ENCODE measurements at regions not wholly inside any gene's neighbourhood (a gene's known extent, or its start where the extent isn't known, plus 50 kb on each side); places are given as distances from the start of the nearest gene placed in this dataset.
A peak's percentile ranks its signal among the peaks of the same experiment; 100 is the strongest.

- DNase-seq = peak in 1 of 3 experiments; percentile 31
These were observed 118.9 kb upstream of the NECTIN1 start for GRCh38 chr11:119847853-119848252.

- no peak for DNase-seq
These were observed 117.4 kb upstream of the NECTIN1 start for GRCh38 chr11:119846374-119846773.

- no peak for DNase-seq
These were observed 116.8 kb upstream of the NECTIN1 start for GRCh38 chr11:119845756-119846155.

- DNase-seq = no peak
These were observed 116.3 kb upstream of the NECTIN1 start for GRCh38 chr11:119845305-119845704.

GRCh38 chr11:119844808-119845207 lies 115.8 kb upstream of the NECTIN1 start:
- DNase-seq = no peak

GRCh38 chr11:119843877-119844276 lies 114.9 kb upstream of the NECTIN1 start:
- peak in 1 of 3 experiments; percentile 23 for DNase-seq

GRCh38 chr11:119842731-119843130 lies 113.7 kb upstream of the NECTIN1 start:
- DNase-seq = no peak

- DNase-seq = peak in 2 of 3 experiments; percentile 27 to 57
These were observed 110.6 kb upstream of the NECTIN1 start for GRCh38 chr11:119839476-119840133.

GRCh38 chr11:119835753-119836152 lies 106.8 kb upstream of the NECTIN1 start:
- DNase-seq = no peak

- peak; percentile 12 to 85 (median 49) for DNase-seq
These were observed 103.4 kb upstream of the NECTIN1 start for GRCh38 chr11:119832202-119832935.

- DNase-seq = no peak
These were observed 102.0 kb upstream of the NECTIN1 start for GRCh38 chr11:119831011-119831410.

- no peak for DNase-seq
These were observed 101.4 kb upstream of the NECTIN1 start for GRCh38 chr11:119830400-119830799.

GRCh38 chr11:119829402-119829801 lies 100.4 kb upstream of the NECTIN1 start:
- DNase-seq = no peak

- DNase-seq = no peak
These were observed 99.8 kb upstream of the NECTIN1 start for GRCh38 chr11:119828819-119829218.

- peak in 2 of 3 experiments; percentile 40 to 70 for DNase-seq
These were observed 99.0 kb upstream of the NECTIN1 start for GRCh38 chr11:119828006-119828405.

GRCh38 chr11:119827113-119827512 lies 98.1 kb upstream of the NECTIN1 start:
- no peak for DNase-seq

GRCh38 chr11:119823077-119823476 lies 94.1 kb upstream of the NECTIN1 start:
- DNase-seq = no peak

GRCh38 chr11:119816660-119817059 lies 87.7 kb upstream of the NECTIN1 start:
- DNase-seq = no peak

- no peak for DNase-seq
These were observed 85.8 kb upstream of the NECTIN1 start for GRCh38 chr11:119814766-119815165.

GRCh38 chr11:119810478-119811232 lies 81.7 kb upstream of the NECTIN1 start:
- DNase-seq = no peak

- no peak for DNase-seq
These were observed 80.3 kb upstream of the NECTIN1 start for GRCh38 chr11:119809346-119809745.

- no peak for DNase-seq
These were observed 79.6 kb upstream of the NECTIN1 start for GRCh38 chr11:119808407-119809185.

GRCh38 chr11:119807841-119808240 lies 78.8 kb upstream of the NECTIN1 start:
- no peak for DNase-seq

Measured in NCI-H1417 (cell line).